WERI-Rb-1 (cell line): ENCODE measurements at regions not wholly inside any gene's neighbourhood (a gene's known extent, or its start where the extent isn't known, plus 50 kb on each side); places are given as distances from the start of the nearest gene placed in this dataset.

ENCODE experiments used
- DNase-seq: peaks from one replicate; pipeline ENCODE4 v3.0.0-alpha.2; 2020
- H3K27ac ChIP-seq: fragments of 250-450 bp; sonication (Bioruptor Pico); 2 replicates; pipeline ENCODE4 v1.5.1; 2020; ENCODE audit warnings: mild to moderate bottlenecking, moderate library complexity
- H3K27me3 ChIP-seq: fragments of 250-450 bp; sonication (Bioruptor Pico); 2 replicates; pipeline ENCODE4 v1.5.1; 2021; ENCODE audit warnings: mild to moderate bottlenecking, low read depth, moderate library complexity; ENCODE audit not compliant: insufficient read depth, severe bottlenecking
- H3K36me3 ChIP-seq: fragments of 250-450 bp; sonication (Bioruptor Pico); 2 replicates; pipeline ENCODE4 v1.5.1; 2020; ENCODE audit warnings: mild to moderate bottlenecking, moderate library complexity
- H3K4me3 ChIP-seq: 2 replicates; pipeline ENCODE4 v1.5.1; 2011; ENCODE audit warnings: low read depth, mild to moderate bottlenecking, control low read depth, low read length
- H3K9me3 ChIP-seq: fragments of 250-450 bp; sonication (Bioruptor Pico); 2 replicates; pipeline ENCODE4 v1.5.1; 2021; ENCODE audit warnings: mild to moderate bottlenecking, moderate library complexity; ENCODE audit not compliant: severe bottlenecking
- CTCF ChIP-seq: IDR thresholded peaks from 2 replicates; pipeline ENCODE4 v1.5.1; 2011; ENCODE audit warnings: low read depth, mild to moderate bottlenecking, control low read depth, inconsistent platforms, low read length

- no peak overlapping the region for H3K4me3 ChIP-seq
- no peak overlapping the region for H3K27ac ChIP-seq
- no peak for DNase-seq
- H3K27me3 ChIP-seq: no peaks in the 10 kb centered on the region
- H3K9me3 ChIP-seq: no peaks in the 10 kb centered on the region
- TF ChIP-seq CTCF: no peak
- no peaks in the 10 kb centered on the region for H3K36me3 ChIP-seq
These were observed 446.4 kb upstream of the ID2 start for GRCh38 chr2:8235419-8235818.

GRCh38 chr2:8236391-8236790 lies 445.5 kb upstream of the ID2 start:
- no peak for TF ChIP-seq CTCF
- Histone ChIP-seq H3K36me3 (no peaks in the 10 kb centered on the region), H3K4me3 (no peak overlapping the region), H3K9me3 (no peaks in the 10 kb centered on the region), H3K27me3 (no peaks in the 10 kb centered on the region), H3K27ac (no peak overlapping the region)
- DNase-seq: no peak

- no peak for DNase-seq
- Histone ChIP-seq H3K27ac (no peak overlapping the region), H3K4me3 (no peak overlapping the region), H3K27me3 (no peaks in the 10 kb centered on the region), H3K36me3 (no peaks in the 10 kb centered on the region), H3K9me3 (no peaks in the 10 kb centered on the region)
- TF ChIP-seq CTCF: no peak
These were observed 443.2 kb upstream of the ID2 start for GRCh38 chr2:8238521-8239230.

- no peak for DNase-seq
These were observed 442.2 kb upstream of the ID2 start for GRCh38 chr2:8239531-8240088.

GRCh38 chr2:8241317-8241716 lies 440.5 kb upstream of the ID2 start:
- no peak overlapping the region for H3K27ac ChIP-seq
- no peak for DNase-seq
- TF ChIP-seq CTCF: no peak
- H3K27me3 ChIP-seq: no peaks in the 10 kb centered on the region
- H3K36me3 ChIP-seq: no peaks in the 10 kb centered on the region
- H3K4me3 ChIP-seq: no peak overlapping the region
- H3K9me3 ChIP-seq: no peaks in the 10 kb centered on the region

More at GRCh38 chr2:8239531-8240088, 442.2 kb upstream of the ID2 start:
- no peaks in the 10 kb centered on the region for H3K27me3 ChIP-seq
- no peaks in the 10 kb centered on the region for H3K36me3 ChIP-seq
- H3K4me3 ChIP-seq: no peak overlapping the region
- TF ChIP-seq CTCF: no peak
- no peak overlapping the region for H3K27ac ChIP-seq
- no peaks in the 10 kb centered on the region for H3K9me3 ChIP-seq

GRCh38 chr2:8242739-8243138 lies 439.1 kb upstream of the ID2 start:
- TF ChIP-seq CTCF: no peak
- no peak overlapping the region for H3K4me3 ChIP-seq
- no peaks in the 10 kb centered on the region for H3K27me3 ChIP-seq
- no peaks in the 10 kb centered on the region for H3K36me3 ChIP-seq
- no peak for DNase-seq
- H3K27ac ChIP-seq: no peak overlapping the region
- H3K9me3 ChIP-seq: no peaks in the 10 kb centered on the region
